Activated T-helper 1 cell treated with anti-CD3 and anti-CD28 coated beads, Interleukin-12 subunit alpha, Interleukin-12 subunit beta, Interleukin-2, Interleukin-4 antibody, amounts not matched to agents 30 ng/mL and 10 ng/mL and 1 ng/mL, durations not matched to agents 14 hours and 24 hours and 36 hours (primary cell): ENCODE measurements at regions not wholly inside any gene's neighbourhood (a gene's known extent, or its start where the extent isn't known, plus 50 kb on each side); places are given as distances from the start of the nearest gene placed in this dataset.

ENCODE experiments used
- DNase-seq: peaks from one replicate; pipeline ENCODE4 v3.0.0; 2021; ENCODE audit warnings: low spot score
- H3K27ac Mint-ChIP-seq: one replicate; pipeline ENCODE4 v1.8.0; 2021; ENCODE audit warnings: mild to moderate bottlenecking, mixed read lengths
- H3K27me3 Mint-ChIP-seq: one replicate; pipeline ENCODE4 v1.8.0; 2022; ENCODE audit warnings: mild to moderate bottlenecking, moderate library complexity, mixed read lengths; ENCODE audit not compliant: insufficient read depth
- H3K36me3 Mint-ChIP-seq: one replicate; pipeline ENCODE4 v1.8.0; 2021; ENCODE audit warnings: low read depth, mixed read lengths
- H3K4me1 Mint-ChIP-seq: one replicate; pipeline ENCODE4 v1.8.0; 2021; ENCODE audit warnings: low read depth, mixed read lengths
- H3K4me3 Mint-ChIP-seq: one replicate; pipeline ENCODE4 v1.8.0; 2021; ENCODE audit warnings: mild to moderate bottlenecking, moderate library complexity, mixed read lengths
- H3K9me3 Mint-ChIP-seq: one replicate; pipeline ENCODE4 v1.8.0; 2021; ENCODE audit warnings: mixed read lengths
- intact Hi-C: fragments of 100-400 bp; cut with micrococcal nuclease; formaldehyde crosslinking; loops from one replicate; pipeline ENCODE4 v1.15.1; 2024

DNA sequence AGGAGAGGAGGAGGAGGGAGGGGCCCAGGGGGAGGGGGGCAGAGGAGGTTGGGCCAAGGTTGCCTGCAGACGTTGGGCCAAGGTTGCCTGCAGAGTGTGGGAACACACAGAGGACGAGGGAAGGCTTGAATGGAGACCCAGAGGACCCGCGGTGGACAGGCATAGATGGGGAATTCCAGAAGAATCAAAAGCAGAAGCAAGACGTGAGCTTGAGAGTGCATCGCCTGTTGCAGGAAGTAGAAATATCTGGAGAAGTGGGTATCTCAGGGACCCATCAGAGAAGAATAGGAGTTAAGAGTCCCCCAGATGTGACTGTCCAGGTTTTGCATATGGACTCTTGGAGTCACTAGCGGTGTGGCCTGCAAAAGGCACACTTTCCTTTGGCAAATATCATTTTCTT, 670.2 kb downstream of the TBC1D22A start:
- DNase-seq: no peak
- H3K27ac Mint-ChIP-seq: no peak overlapping the region
- H3K36me3 Mint-ChIP-seq: no peaks in the 10 kb centered on the region
- H3K27me3 Mint-ChIP-seq: no peaks in the 10 kb centered on the region
- intact Hi-C loops: no loop called here
- no peaks in the 10 kb centered on the region for H3K4me1 Mint-ChIP-seq
- no peak overlapping the region for H3K4me3 Mint-ChIP-seq
- H3K9me3 Mint-ChIP-seq: no peaks in the 10 kb centered on the region

DNA sequence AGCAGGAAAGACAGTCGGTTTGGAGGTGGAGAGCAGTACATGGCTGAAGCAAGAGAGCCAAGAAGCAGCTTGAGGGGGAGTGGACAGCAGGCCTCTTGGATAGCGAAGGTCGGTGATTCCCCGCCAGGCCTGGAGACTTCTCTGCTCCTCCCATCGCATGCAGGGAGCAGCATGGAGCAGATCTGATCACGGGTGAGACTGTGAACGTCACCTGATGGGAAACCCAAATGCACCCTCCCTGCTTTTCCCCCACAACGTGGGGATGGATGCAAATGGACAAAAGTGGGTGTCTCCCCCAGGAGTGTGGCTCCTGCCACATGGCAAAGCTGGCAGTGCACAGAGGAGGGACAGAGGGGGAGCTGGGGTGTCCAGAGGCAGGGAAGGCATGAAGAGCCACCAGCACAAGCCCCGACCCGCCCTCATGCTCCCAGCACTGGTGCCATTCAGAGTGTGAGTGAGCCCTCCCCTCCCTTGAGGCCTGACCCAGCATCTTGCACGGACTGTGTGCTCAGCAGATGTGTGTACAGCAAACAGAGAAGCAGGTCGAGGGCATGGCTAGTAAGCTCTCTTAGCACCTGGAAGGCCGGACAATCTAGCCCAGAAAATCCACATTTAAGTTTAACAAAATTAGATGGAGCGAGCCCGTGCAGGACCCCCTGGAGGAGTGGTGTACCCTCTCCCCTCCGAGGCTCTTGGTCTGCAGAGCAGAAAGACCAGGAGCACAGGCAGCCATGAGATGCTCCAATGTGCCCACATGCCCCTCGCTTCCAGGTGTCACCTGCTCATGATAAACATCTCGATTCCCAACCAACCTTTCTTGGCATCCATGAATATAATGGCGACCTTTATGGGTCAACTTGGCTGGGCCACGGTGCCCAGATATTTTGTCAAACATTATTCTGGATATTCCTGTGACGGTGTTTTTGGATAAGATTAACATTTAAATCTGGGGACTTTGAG, 661.7 kb downstream of the TBC1D22A start:
- intact Hi-C loops: no loop called here
- Mint-ChIP-seq H3K27ac (no peak overlapping the region), H3K27me3 (no peaks in the 10 kb centered on the region), H3K36me3 (no peaks in the 10 kb centered on the region), H3K9me3 (no peaks in the 10 kb centered on the region), H3K4me3 (no peak overlapping the region), H3K4me1 (no peaks in the 10 kb centered on the region)
- no peak for DNase-seq

DNA sequence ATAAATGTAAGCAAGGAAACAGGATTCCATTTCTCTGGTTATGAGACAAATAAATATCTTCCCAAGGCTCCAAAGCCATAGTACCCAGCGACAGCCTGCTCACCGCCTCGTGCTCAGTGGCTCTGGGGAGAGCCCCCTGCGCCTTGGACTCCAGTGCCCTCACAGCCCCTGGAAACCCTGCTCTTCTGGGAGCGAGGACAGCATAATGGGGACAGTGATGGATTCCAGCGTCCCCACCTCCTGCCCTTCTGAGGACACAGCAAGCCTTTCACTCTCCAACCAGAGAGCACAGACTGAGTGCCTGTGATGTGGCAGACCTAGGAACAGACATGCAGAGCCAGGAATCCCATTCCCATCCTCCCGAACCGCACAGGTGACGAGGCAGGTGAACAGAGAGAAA, 660.8 kb downstream of the TBC1D22A start:
- no peak for DNase-seq
- H3K27me3 Mint-ChIP-seq: no peaks in the 10 kb centered on the region
- intact Hi-C loops: no loop called here
- no peak overlapping the region for H3K27ac Mint-ChIP-seq
- H3K4me1 Mint-ChIP-seq: no peaks in the 10 kb centered on the region
- H3K4me3 Mint-ChIP-seq: no peak overlapping the region
- no peaks in the 10 kb centered on the region for H3K9me3 Mint-ChIP-seq
- no peaks in the 10 kb centered on the region for H3K36me3 Mint-ChIP-seq

DNA sequence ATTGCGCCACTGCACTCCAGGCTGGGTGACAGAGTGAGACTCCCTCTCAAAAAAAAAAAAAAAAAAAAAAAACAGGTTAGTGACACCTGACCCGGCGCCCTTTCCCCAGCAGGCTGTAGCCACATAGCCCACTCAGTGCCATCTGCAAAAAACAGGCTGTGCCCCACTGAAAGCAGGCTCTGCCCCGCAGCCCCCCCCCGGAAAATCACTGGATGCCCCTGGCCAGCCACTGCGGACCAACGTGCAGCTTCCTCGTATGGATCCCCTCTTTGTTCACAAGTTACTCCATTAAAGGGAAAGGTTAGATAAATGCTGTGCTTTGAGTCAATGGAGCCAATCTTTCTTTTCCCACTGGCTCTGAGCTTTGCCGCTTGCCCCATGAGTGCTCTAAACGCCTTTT, 660.3 kb downstream of the TBC1D22A start:
- no peak overlapping the region for H3K4me3 Mint-ChIP-seq
- H3K36me3 Mint-ChIP-seq: no peaks in the 10 kb centered on the region
- no peaks in the 10 kb centered on the region for H3K9me3 Mint-ChIP-seq
- H3K4me1 Mint-ChIP-seq: no peaks in the 10 kb centered on the region
- H3K27ac Mint-ChIP-seq: no peak overlapping the region
- H3K27me3 Mint-ChIP-seq: no peaks in the 10 kb centered on the region
- DNase-seq: no peak
- intact Hi-C loops: no loop called here

DNA sequence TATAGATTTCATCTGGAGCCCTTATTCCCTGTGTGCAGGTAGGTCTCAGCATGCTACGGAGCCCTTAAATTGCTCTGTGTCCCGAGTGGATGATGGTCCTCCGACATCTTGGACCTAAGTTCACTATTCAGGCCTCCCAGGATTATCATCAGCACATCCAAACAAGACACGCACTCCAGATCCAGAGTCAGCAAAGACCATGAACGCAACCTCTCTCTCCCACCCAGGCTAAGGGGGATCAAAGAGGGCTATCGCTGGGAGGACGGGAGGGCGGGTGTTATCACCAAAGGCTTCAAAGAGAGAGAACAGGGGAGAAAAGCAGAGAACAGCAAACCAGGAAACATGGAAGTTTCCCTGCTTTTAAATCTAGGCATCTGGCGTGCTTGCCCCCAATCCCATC, 659.4 kb downstream of the TBC1D22A start:
- H3K36me3 Mint-ChIP-seq: no peaks in the 10 kb centered on the region
- DNase-seq: no peak
- no peak overlapping the region for H3K27ac Mint-ChIP-seq
- H3K27me3 Mint-ChIP-seq: no peaks in the 10 kb centered on the region
- H3K4me1 Mint-ChIP-seq: no peaks in the 10 kb centered on the region
- H3K4me3 Mint-ChIP-seq: no peak overlapping the region
- intact Hi-C loops: no loop called here
- no peaks in the 10 kb centered on the region for H3K9me3 Mint-ChIP-seq

DNA sequence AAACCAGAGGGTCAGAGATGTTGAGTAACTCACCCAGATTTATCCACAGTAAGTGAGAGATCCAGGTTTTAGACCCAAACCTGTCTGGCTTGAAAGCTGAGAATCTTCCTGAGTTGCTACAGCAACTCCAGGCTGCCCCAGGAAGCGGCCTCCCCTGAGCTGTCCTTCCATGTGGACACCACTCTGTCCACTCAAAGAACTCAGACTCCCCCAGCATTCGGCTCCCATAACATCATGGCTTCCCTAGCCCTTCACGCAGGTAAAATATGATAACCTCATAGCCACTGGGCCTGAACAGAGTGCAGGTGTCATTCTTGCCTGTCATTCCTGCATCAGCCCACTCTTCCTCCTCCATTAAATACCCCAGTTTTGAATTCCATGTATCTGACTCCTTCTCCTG, 657.8 kb downstream of the TBC1D22A start:
- Mint-ChIP-seq H3K9me3 (no peaks in the 10 kb centered on the region), H3K4me3 (no peak overlapping the region), H3K4me1 (no peaks in the 10 kb centered on the region), H3K27ac (no peak overlapping the region), H3K36me3 (no peaks in the 10 kb centered on the region), H3K27me3 (no peaks in the 10 kb centered on the region)
- intact Hi-C loops: no loop called here
- DNase-seq: no peak

DNA sequence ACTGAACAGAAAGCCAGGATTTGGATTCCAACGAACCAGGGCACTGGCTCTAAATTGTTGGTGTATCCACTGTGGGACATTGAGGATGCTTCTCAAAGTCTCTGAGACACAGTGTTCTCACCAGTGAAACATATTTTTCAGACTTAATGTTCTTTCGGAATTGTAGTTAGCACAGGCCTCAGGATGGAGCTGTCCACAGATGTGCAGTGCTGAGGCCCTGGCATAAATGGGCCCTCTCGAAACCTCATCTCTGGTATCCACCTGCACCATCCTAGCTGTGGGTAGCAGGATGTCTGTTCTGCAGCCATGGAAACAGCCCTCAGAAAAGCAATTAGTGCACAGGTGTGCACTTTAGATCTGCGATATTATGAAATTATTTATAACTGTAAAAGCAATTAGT, 656.8 kb downstream of the TBC1D22A start:
- intact Hi-C loops: no loop called here
- no peaks in the 10 kb centered on the region for H3K36me3 Mint-ChIP-seq
- no peaks in the 10 kb centered on the region for H3K4me1 Mint-ChIP-seq
- no peaks in the 10 kb centered on the region for H3K27me3 Mint-ChIP-seq
- H3K4me3 Mint-ChIP-seq: no peak overlapping the region
- H3K9me3 Mint-ChIP-seq: no peaks in the 10 kb centered on the region
- DNase-seq: no peak
- no peak overlapping the region for H3K27ac Mint-ChIP-seq

DNA sequence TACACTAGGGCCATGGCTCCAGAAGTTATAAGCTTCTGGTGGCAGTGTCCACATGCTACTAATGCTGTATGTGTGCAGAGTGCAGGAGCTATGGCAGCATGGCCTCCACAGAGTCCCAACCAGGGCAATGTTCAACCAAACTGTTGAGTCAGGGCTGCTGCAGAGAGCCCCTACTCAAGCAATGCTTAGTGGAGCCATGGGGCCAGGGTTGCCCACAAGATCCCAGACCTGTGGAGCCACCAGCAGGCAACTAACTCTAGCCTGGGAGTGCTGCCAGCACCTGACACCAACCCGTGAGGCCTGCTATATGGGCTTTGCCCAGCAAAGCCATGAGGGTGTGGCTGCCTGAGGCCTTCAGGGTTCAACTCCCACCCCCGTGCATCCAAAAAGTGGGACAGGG, 655.2 kb downstream of the TBC1D22A start:
- DNase-seq: no peak
- Mint-ChIP-seq H3K4me1 (no peaks in the 10 kb centered on the region), H3K4me3 (no peak overlapping the region), H3K36me3 (no peaks in the 10 kb centered on the region), H3K27me3 (peaks cover 6% of the 10 kb centered on the region), H3K27ac (no peak overlapping the region), H3K9me3 (no peaks in the 10 kb centered on the region)
- intact Hi-C loops: no loop called here

DNA sequence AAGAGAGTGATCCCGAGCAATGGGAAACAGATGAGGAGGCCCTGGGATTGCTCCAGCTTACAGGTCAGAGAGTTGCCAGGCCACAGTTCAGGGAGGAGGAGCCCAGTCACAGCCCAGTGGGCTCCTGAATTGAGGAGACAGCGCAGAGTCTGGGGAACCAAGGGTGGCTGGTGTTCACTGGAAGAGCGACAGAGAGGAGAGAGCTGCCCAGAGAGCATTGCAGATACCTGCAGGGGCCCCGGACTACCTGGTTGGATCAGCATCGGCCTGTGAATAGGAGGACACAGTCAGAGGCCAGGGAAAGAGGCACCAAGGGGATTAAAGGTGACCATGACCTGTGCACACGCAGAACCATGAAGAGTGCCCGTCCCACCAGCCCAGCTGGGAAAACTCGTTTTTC, 648.6 kb downstream of the TBC1D22A start:
- H3K9me3 Mint-ChIP-seq: no peaks in the 10 kb centered on the region
- no peak overlapping the region for H3K4me3 Mint-ChIP-seq
- H3K27me3 Mint-ChIP-seq: peaks cover 8% of the 10 kb centered on the region
- no peaks in the 10 kb centered on the region for H3K4me1 Mint-ChIP-seq
- intact Hi-C loops: no loop called here
- H3K36me3 Mint-ChIP-seq: no peaks in the 10 kb centered on the region
- DNase-seq: no peak
- H3K27ac Mint-ChIP-seq: no peak overlapping the region

DNA sequence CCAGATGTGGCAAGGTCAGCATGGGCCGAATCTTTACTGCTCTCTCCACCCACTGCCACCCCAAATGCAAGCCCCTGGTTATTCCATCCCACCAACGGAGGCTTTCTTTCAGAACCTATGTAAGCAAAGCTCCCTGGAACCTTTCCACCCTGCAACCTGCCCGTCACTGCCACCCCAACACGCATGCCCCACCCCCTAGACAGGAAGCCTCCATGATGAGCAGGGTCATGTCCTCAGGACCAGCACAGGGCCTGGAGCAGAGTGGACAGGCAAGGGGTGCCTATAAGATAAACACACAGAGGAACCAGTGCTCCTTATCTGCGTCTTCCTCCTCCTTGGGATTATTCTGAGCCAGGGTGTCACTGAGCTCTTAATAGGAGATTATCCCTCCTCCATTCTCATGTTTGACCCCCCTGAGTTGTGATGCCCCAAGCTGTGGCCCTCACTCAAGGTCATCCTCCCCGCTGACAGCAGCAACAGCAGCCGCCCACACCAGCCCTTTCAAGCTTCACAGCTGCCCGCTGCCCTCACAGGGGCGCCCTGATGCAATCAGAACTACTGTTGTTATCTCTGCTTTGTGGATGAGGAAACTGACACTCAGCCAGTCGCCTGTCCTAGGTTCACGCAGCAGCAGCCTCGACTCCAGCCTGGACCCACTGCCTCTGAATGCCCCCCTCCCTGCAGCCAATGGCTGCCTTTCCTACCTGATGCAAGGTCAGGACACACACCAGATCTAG, 647.3 kb downstream of the TBC1D22A start:
- no peak for DNase-seq
- H3K27ac Mint-ChIP-seq: no peak overlapping the region
- no peaks in the 10 kb centered on the region for H3K9me3 Mint-ChIP-seq
- intact Hi-C loops: no loop called here
- no peaks in the 10 kb centered on the region for H3K36me3 Mint-ChIP-seq
- H3K4me1 Mint-ChIP-seq: no peaks in the 10 kb centered on the region
- no peak overlapping the region for H3K4me3 Mint-ChIP-seq
- peaks cover 8% of the 10 kb centered on the region for H3K27me3 Mint-ChIP-seq

DNA sequence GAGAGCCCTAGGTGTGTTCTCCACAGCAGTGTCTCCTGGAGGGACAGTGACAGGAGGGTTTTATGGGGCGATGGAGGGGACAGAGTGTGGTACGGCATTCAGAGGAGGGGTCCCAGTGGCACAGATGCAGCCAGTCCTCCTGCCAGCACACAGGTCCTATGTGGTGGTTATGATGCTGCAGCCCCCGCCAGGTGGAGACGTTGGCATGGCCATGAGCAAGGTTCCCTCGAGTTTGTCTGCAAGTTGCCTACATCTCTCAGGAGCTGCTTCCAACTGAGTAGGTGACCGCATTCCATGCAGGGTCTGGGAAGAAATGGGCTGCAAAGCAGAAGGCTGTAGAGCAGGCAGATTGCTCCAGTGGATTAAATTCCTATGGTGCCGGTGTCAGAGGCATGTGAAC, 646.0 kb downstream of the TBC1D22A start:
- DNase-seq: no peak
- no peaks in the 10 kb centered on the region for H3K4me1 Mint-ChIP-seq
- intact Hi-C loops: no loop called here
- H3K27me3 Mint-ChIP-seq: peaks cover 4% of the 10 kb centered on the region
- no peak overlapping the region for H3K27ac Mint-ChIP-seq
- H3K9me3 Mint-ChIP-seq: no peaks in the 10 kb centered on the region
- H3K36me3 Mint-ChIP-seq: no peaks in the 10 kb centered on the region
- H3K4me3 Mint-ChIP-seq: no peak overlapping the region

DNA sequence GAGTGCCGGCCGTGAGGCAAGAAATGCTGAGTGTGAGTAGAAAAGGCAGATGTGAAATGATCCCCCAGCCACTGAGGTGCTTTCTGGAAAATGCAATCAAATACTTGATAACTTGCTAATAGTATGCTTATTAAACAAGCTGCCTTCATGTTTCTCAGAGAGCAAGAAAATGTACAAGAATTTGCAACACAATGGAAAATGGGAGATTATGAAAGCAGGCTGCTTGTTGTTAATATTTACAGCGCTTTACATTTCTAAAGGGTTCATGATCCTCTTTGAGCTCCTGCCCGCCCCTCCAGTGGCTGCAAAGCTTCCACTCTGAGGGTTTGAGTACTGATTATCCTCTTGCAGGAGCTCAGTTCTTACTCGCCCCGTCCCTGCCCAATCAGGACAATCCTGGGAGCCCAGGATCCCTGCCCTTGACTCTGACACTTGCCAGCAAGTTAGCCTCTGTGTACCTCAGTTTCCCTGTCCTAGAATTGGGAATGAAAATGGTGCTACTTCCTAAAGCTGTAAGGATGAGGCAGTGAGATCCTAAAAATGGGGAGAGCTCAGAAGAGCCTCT, 645.1 kb downstream of the TBC1D22A start:
- DNase-seq: no peak
- intact Hi-C loops: no loop called here
- Mint-ChIP-seq H3K36me3 (no peaks in the 10 kb centered on the region), H3K27me3 (peaks cover 2% of the 10 kb centered on the region), H3K4me1 (no peaks in the 10 kb centered on the region), H3K4me3 (no peak overlapping the region), H3K9me3 (no peaks in the 10 kb centered on the region), H3K27ac (no peak overlapping the region)

DNA sequence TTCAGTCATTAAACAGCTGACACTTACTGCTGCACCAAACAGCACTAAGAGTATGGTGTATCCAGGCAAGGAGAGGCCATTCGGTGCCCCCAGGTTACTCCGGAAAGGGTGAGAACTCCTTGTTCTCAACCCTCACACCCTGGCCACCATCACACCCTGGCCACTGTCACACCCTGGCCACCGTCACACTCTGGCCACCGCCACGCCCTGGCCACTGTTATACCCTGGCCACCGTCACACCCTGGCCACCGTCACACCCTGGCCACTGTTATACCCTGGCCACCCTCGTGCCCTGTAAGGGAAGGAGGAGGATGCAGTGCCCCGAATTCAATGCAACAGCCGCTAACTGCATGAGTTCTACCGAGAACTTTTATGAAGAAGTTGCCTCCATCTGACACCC, 644.4 kb downstream of the TBC1D22A start:
- intact Hi-C loops: no loop called here
- H3K36me3 Mint-ChIP-seq: no peaks in the 10 kb centered on the region
- H3K9me3 Mint-ChIP-seq: no peaks in the 10 kb centered on the region
- H3K4me3 Mint-ChIP-seq: no peak overlapping the region
- H3K4me1 Mint-ChIP-seq: no peaks in the 10 kb centered on the region
- no peak overlapping the region for H3K27ac Mint-ChIP-seq
- no peak for DNase-seq
- H3K27me3 Mint-ChIP-seq: peaks cover 2% of the 10 kb centered on the region
